GM23338 (cell line): ENCODE measurements at regions not wholly inside any gene's neighbourhood (a gene's known extent, or its start where the extent isn't known, plus 50 kb on each side); places are given as distances from the start of the nearest gene placed in this dataset.

ENCODE experiments used
- ATAC-seq: fragments of 200-7000 bp; cut with Tn5 transposase; 3 replicates; pipeline ENCODE4 v1.9.1; 2020
- DNase-seq: peaks from one replicate; pipeline ENCODE4 v3.0.0-alpha.2; 2015; ENCODE audit warnings: low spot score
- H2AFZ ChIP-seq: fragments of 200-600 bp; sonication (generic); 2 replicates; pipeline ENCODE4 v1.8.0; 2016; ENCODE audit warnings: antibody characterized with exemption, mild to moderate bottlenecking, moderate library complexity
- H3F3A ChIP-seq: fragments of 200-600 bp; sonication (generic); replicated peaks from 2 replicates; pipeline ENCODE4 v1.8.0; 2017; ENCODE audit warnings: antibody characterized with exemption, mixed run types, low read depth
- H3K27ac ChIP-seq: fragments of 200-600 bp; sonication (generic); 2 replicates; pipeline ENCODE4 v1.6.1; 2016; ENCODE audit warnings: low read depth
- H3K27me3 ChIP-seq: fragments of 200-600 bp; sonication (generic); 2 replicates; pipeline ENCODE4 v1.8.0; 2016; ENCODE audit warnings: mild to moderate bottlenecking, mixed run types, moderate library complexity; ENCODE audit not compliant: insufficient read depth
- H3K36me3 ChIP-seq: fragments of 200-600 bp; sonication (generic); 2 replicates; pipeline ENCODE4 v1.8.0; 2016; ENCODE audit warnings: mild to moderate bottlenecking; ENCODE audit not compliant: insufficient read depth
- H3K4me1 ChIP-seq: fragments of 200-600 bp; sonication (generic); 2 replicates; pipeline ENCODE4 v1.8.0; 2016; ENCODE audit warnings: mild to moderate bottlenecking, moderate library complexity; ENCODE audit not compliant: insufficient read depth
- H3K4me2 ChIP-seq: fragments of 200-600 bp; sonication (generic); 2 replicates; pipeline ENCODE4 v1.7.1; 2017; ENCODE audit warnings: mixed run types
- H3K4me3 ChIP-seq: fragments of 200-600 bp; sonication (generic); 2 replicates; pipeline ENCODE4 v1.6.1; 2016; ENCODE audit warnings: mixed run types
- H3K79me2 ChIP-seq: fragments of 200-600 bp; sonication (generic); replicated peaks from 2 replicates; pipeline ENCODE4 v1.8.0; 2017; ENCODE audit warnings: mild to moderate bottlenecking; ENCODE audit not compliant: insufficient read depth
- H3K9me2 ChIP-seq: fragments of 200-600 bp; sonication (generic); 2 replicates; pipeline ENCODE4 v1.8.0; 2017; ENCODE audit not compliant: insufficient read depth
- H4K20me1 ChIP-seq: fragments of 200-600 bp; sonication (generic); replicated peaks from 2 replicates; pipeline ENCODE4 v1.8.0; 2017; ENCODE audit warnings: mild to moderate bottlenecking; ENCODE audit not compliant: insufficient read depth
- H3K27ac Mint-ChIP-seq: 2 replicates; pipeline ENCODE4 v1.8.0; 2020; ENCODE audit warnings: inconsistent platforms, mild to moderate bottlenecking, moderate library complexity, mixed read lengths
- H3K27me3 Mint-ChIP-seq: 3 replicates; pipeline ENCODE4 v1.8.0; 2022; ENCODE audit warnings: low read depth, mild to moderate bottlenecking, moderate library complexity, mixed read lengths, inconsistent platforms; ENCODE audit not compliant: insufficient read depth, poor library complexity
- H3K36me3 Mint-ChIP-seq: 3 replicates; pipeline ENCODE4 v1.8.0; 2021; ENCODE audit warnings: low read depth, mild to moderate bottlenecking, inconsistent platforms, moderate library complexity, mixed read lengths
- H3K4me1 Mint-ChIP-seq: 3 replicates; pipeline ENCODE4 v1.8.0; 2020; ENCODE audit warnings: mild to moderate bottlenecking, inconsistent platforms, mixed read lengths
- H3K4me3 Mint-ChIP-seq: 3 replicates; pipeline ENCODE4 v1.8.0; 2021; ENCODE audit warnings: moderate library complexity, mild to moderate bottlenecking, inconsistent platforms, mixed read lengths
- H3K9me3 Mint-ChIP-seq: 3 replicates; pipeline ENCODE4 v1.8.0; 2020; ENCODE audit warnings: moderate library complexity, mild to moderate bottlenecking, inconsistent platforms, mixed read lengths
- CREB1 ChIP-seq: fragments of 250-450 bp; sonication (Bioruptor Pico); IDR thresholded peaks from 2 replicates; pipeline ENCODE4 v1.5.0; 2020; ENCODE audit warnings: low read depth, mild to moderate bottlenecking, moderate library complexity
- CTCF ChIP-seq, 2 experiments: fragments of 200-600 bp in 1 of 2; sonication (generic) in 1 of 2; conservative IDR thresholded peaks; 2 replicates each; pipeline versions ENCODE4 v1.5.1 to v1.6.1; 2016 to 2017; ENCODE audit warnings: antibody characterized with exemption in 2 of 2, low read depth in 2 of 2, mild to moderate bottlenecking in 2 of 2, moderate library complexity in 1 of 2
- EZH2 ChIP-seq: fragments of 200-600 bp; sonication (generic); IDR thresholded peaks from one replicate; pipeline ENCODE4 v1.8.0; 2017; ENCODE audit warnings: antibody characterized with exemption, mild to moderate bottlenecking, low read depth; ENCODE audit not compliant: unreplicated experiment
- JUNB ChIP-seq: IDR thresholded peaks from one replicate; pipeline ENCODE4 v1.6.1; 2016; ENCODE audit warnings: antibody characterized with exemption; ENCODE audit not compliant: unreplicated experiment
- NANOG ChIP-seq: IDR thresholded peaks from 2 replicates; pipeline ENCODE4 v1.6.1; 2016; ENCODE audit warnings: antibody characterized with exemption, borderline replicate concordance
- POLR2AphosphoS5 ChIP-seq: IDR thresholded peaks from 2 replicates; pipeline ENCODE4 v1.6.1; 2016; ENCODE audit warnings: antibody characterized with exemption, low read depth
- REST ChIP-seq: IDR thresholded peaks from one replicate; pipeline ENCODE4 v1.6.1; 2018; ENCODE audit warnings: antibody characterized with exemption; ENCODE audit not compliant: unreplicated experiment
- STAT1 ChIP-seq: IDR thresholded peaks from one replicate; pipeline ENCODE4 v1.6.1; 2016; ENCODE audit warnings: antibody characterized with exemption; ENCODE audit not compliant: unreplicated experiment
- ZNF114 ChIP-seq: fragments of 250-450 bp; sonication (Bioruptor Pico); IDR thresholded peaks from 2 replicates; pipeline ENCODE4 v1.5.0; 2020; ENCODE audit warnings: mild to moderate bottlenecking, moderate library complexity
- ZNF331 ChIP-seq: fragments of 250-450 bp; sonication (Bioruptor Pico); IDR thresholded peaks from 2 replicates; pipeline ENCODE4 v1.5.0; 2020; ENCODE audit warnings: low read depth, mild to moderate bottlenecking, moderate library complexity
- ZNF462 ChIP-seq: fragments of 250-450 bp; sonication (Bioruptor Pico); IDR thresholded peaks from 2 replicates; pipeline ENCODE4 v1.5.0; 2020; ENCODE audit warnings: mild to moderate bottlenecking, moderate library complexity

GRCh38 chr12:59383079-59383822 lies 212.6 kb upstream of the SLC16A7 start (continued):
- no peak for TF ChIP-seq ZNF462 (CRISPR knock-in tag)
- no peak for TF ChIP-seq CREB1 (CRISPR knock-in tag)
- TF ChIP-seq STAT1: no peak
- TF ChIP-seq POLR2AphosphoS5: no peak
- TF ChIP-seq NANOG: no peak
- TF ChIP-seq EZH2: no peak

GRCh38 chr12:59382282-59383078 lies 213.3 kb upstream of the SLC16A7 start:
- peaks cover 5% of the 10 kb centered on the region; the same call in 2 of the 3 replicates for H3K36me3 Mint-ChIP-seq
- peak; percentile 30 for DNase-seq
- H3K27ac Mint-ChIP-seq: peak overlapping the region; percentile 50; the same call in 1 of the 2 replicates
- H3K9me2 ChIP-seq: no peaks in the 10 kb centered on the region
- H3F3A ChIP-seq: no peaks in the 10 kb centered on the region
- peaks cover 35% of the 10 kb centered on the region for H3K4me1 ChIP-seq
- no peaks in the 10 kb centered on the region for H4K20me1 ChIP-seq
- no peaks in the 10 kb centered on the region for H3K27me3 Mint-ChIP-seq
- H3K79me2 ChIP-seq: no peaks in the 10 kb centered on the region
- H3K9me3 Mint-ChIP-seq: peaks cover 3% of the 10 kb centered on the region; the same call in 2 of the 3 replicates
- peak; percentile 53 for ATAC-seq
- no peak overlapping the region for H3K4me3 ChIP-seq
- no peak overlapping the region for H2AFZ ChIP-seq
- H3K4me2 ChIP-seq: peak overlapping the region; percentile 55
- H3K27ac ChIP-seq: peak overlapping the region; percentile 57; the same call in 1 of the 2 replicates
- no peak overlapping the region for H3K4me3 Mint-ChIP-seq
- H3K4me1 Mint-ChIP-seq: peaks cover 37% of the 10 kb centered on the region
- H3K27me3 ChIP-seq: no peaks in the 10 kb centered on the region
- no peaks in the 10 kb centered on the region for H3K36me3 ChIP-seq
- TF ChIP-seq JUNB (no peak), ZNF114 (CRISPR knock-in tag) (no peak), ZNF331 (CRISPR knock-in tag) (no peak), CTCF (conservative IDR thresholded peaks at IDR 0.05; ENCODE audit: low read depth in 2 of 2) (no peak), STAT1 (no peak), REST (no peak), CREB1 (CRISPR knock-in tag) (no peak), NANOG (no peak)
